Panc1 (cell line): ENCODE measurements at regions not wholly inside any gene's neighbourhood (a gene's known extent, or its start where the extent isn't known, plus 50 kb on each side); places are given as distances from the start of the nearest gene placed in this dataset.

ENCODE experiments used
- CTCF ChIP-seq: fragments of 450-650 bp; IDR thresholded peaks from 2 replicates; pipeline ENCODE4 v1.5.1; 2017; ENCODE audit warnings: mild to moderate bottlenecking
- REST ChIP-seq, 2 experiments: IDR thresholded peaks; 2 replicates each; pipeline ENCODE4 v1.6.1; 2011 to 2012; ENCODE audit warnings: low read depth in 2 of 2, control low read depth in 1 of 2, low read length in 1 of 2, mild to moderate bottlenecking in 1 of 2, moderate library complexity in 1 of 2; ENCODE audit not compliant: insufficient read depth in 1 of 2
- SIN3A ChIP-seq: IDR thresholded peaks from 2 replicates; pipeline ENCODE4 v1.6.1; 2012; ENCODE audit warnings: low read depth, mild to moderate bottlenecking, low read length, moderate library complexity, borderline replicate concordance; ENCODE audit not compliant: insufficient read depth
- TCF7L2 ChIP-seq: IDR thresholded peaks from 2 replicates; pipeline ENCODE4 v1.6.1; 2011; ENCODE audit warnings: mild to moderate bottlenecking, low read depth, low read length, inconsistent platforms

GRCh38 chr20:50460115-50460607, 50.0 kb upstream of the PTPN1 start:
- TF ChIP-seq SIN3A (no peak), CTCF (no peak), REST (IDR thresholded peaks at IDR 0.05; ENCODE audit: insufficient read depth in 1 of 2, low read depth in 2 of 2, low read length in 1 of 2) (no peak), TCF7L2 (no peak)
